GM18873 (cell line): ENCODE measurements at regions not wholly inside any gene's neighbourhood (a gene's known extent, or its start where the extent isn't known, plus 50 kb on each side); places are given as distances from the start of the nearest gene placed in this dataset.

Source experiments
- ATAC-seq: cut with Tn5 transposase; IDR thresholded peaks from one replicate; pipeline ENCODE4 v1.9.1; 2021; ENCODE audit warnings: mild to moderate bottlenecking, moderate library complexity, moderate number of reproducible peaks; ENCODE audit not compliant: unreplicated experiment, low FRiP score

- no peak for ATAC-seq
These were observed 634.7 kb downstream of the ARL4A start for GRCh38 chr7:13322126-13322525.

DNA sequence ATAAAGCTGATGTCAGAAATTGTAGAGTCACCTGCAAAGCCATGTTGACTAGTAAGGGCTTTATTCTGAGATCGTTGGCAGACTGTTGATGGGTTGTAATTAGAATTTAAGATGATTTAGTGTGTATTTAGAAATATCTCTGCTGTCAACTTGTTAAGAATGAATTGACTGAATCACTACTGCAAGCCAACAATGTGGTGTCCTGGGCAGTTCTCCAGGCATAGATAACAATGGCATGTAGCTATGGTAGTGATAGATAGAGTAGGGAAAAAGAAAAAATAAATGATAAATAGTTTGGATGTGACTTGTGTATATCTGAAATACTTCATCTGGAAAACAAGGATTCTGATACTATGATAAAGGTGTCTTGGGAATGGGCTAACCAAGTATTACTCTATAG is 640.2 kb downstream of the ARL4A start:
- no peak for ATAC-seq

DNA sequence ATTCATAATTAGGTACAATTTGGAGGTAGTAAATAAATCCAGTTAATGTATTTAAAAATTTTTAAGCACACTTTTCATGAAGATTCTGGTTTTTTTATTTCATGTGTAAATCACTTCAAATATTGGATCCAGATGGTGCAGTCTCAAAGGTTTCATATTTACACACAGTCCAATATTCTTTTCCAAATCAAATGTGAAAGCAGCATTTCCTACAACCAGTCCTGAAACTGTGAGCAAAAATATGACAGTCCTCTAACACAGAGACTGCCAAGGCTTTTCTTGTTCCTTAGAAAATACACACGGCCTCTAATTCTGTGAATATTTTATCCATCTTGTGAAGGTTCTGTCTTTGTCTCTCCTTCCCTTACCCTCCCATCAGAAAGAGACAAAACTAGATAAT is 645.9 kb downstream of the ARL4A start:
- no peak for ATAC-seq

- ATAC-seq: no peak
These were observed 648.8 kb downstream of the ARL4A start for GRCh38 chr7:13336227-13336626.

DNA sequence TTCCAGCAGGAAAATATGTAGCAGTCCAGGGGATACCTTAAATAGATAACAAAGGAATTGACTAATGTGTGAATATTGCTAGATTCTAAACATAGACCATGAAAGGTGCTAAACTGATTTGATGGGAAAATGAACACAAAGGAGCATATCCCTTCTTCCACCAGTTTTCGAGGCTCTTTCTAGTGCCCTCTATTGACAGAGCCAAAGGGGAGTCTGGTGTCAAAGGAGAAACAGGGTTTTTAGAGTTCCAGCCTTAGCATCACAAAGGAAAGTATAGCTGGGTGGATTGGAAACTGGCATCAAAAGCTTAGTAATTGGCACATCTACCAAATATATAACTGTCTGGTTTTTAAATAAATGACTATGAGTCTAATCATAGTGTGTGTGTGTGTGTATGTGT is 636.8 kb downstream of the ETV1 start:
- no peak for ATAC-seq

GRCh38 chr7:13359656-13360055 is 629.8 kb downstream of the ETV1 start:
- no peak for ATAC-seq

- ATAC-seq: no peak
These were observed 602.7 kb downstream of the ETV1 start for GRCh38 chr7:13386741-13387140.

GRCh38 chr7:13407911-13408310 is 581.6 kb downstream of the ETV1 start:
- no peak for ATAC-seq

- no peak for ATAC-seq
These were observed 578.3 kb downstream of the ETV1 start for GRCh38 chr7:13411151-13411550.

DNA sequence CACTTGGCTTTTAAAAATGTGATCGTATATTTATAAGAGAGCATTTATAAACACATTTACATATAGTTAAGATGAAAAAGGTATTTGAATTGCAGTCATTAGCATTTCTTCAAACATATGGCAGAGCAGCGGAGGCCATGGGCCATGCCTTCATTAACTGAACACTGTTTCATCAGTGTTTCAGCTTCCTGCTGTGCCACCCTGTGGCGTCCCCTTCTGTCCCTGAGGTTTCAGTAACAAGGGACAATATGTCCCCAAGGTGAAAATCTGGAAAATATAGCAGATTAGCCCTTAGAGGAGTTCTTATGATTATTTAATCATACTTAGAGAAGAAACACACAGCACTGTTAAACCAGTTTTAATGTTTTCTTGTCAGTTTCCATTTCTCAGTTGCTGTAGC is 577.8 kb downstream of the ETV1 start:
- ATAC-seq: no peak

DNA sequence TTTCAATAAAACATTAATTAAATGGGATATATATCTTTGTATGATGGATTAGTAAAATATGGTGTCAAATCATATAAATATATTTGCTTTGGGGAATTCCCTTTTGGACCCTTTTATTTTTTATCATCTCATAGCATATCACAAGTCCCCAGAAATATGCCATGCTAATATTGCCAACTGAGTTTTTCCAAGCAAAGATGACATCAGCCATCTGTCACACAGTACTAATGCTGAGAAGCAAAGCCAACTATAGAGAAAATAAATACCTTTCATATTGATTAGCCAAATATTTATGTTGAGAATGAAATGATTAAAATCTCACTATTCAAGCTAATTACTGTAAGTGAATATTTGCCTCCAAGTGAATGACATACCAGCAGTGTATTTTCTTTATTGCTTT is 575.3 kb downstream of the ETV1 start:
- no peak for ATAC-seq

DNA sequence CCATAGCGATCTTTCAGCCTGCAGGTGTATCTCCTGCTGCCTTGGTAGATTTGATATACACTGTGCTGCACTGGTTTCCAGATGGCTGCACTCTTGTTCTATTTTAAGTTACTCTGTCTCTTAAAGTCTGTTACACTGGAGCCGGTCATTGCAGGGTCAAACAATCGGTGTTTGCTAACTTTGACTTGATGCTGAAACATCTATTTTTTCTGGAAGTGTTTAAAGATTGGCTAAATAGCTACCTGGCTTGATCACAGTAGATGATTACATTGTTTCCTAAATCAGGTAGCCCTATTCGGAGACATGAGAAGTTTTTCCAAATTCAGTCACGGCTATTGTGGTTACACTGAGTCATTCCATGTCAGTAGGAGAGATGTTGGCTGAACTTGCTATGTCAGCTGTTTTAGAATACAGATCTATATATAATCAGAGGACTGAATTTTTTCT is 574.8 kb downstream of the ETV1 start:
- ATAC-seq: no peak

GRCh38 chr7:13416071-13416470 is 573.4 kb downstream of the ETV1 start:
- ATAC-seq: no peak

DNA sequence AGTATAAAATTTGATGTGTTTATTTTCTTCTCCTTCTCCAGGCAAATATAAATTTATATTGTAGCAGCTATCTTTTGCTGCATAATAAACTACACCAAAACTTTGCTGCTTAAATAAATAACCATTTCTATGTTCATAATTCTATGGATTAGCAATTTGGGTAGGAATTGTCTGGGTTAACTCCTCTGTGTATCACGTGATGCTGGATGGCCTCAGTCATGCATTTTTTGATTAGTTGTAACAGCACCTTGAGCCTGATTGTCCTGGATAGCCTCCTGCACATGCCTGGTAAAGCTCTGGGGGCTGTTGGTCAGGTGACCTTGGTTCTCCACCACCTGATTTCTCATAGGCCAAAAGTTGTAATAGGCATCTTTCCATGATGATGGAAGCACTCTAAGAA is 572.9 kb downstream of the ETV1 start:
- ATAC-seq: no peak

DNA sequence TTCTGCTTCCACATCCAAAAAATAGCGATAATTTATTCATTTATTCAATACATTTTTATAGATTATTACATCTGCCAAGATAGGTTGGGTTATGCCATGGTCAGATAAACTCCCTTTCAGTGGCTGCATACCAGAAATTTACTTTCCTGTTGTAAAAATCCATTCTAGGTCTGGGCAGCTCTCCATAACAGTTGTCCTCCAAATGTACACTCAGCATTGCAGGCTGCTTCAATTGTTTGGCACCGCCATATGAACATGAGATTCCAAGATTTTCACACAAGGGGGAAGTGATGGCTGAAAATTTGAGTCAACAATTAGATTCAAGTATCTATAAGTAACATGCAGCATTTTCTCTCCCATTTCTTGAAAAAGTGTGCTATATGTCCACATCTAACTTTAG is 568.7 kb downstream of the ETV1 start:
- ATAC-seq: no peak

- no peak for ATAC-seq
These were observed 567.7 kb downstream of the ETV1 start for GRCh38 chr7:13421776-13422175.

- no peak for ATAC-seq
These were observed 555.5 kb downstream of the ETV1 start for GRCh38 chr7:13433946-13434345.

- ATAC-seq: no peak
These were observed 547.2 kb downstream of the ETV1 start for GRCh38 chr7:13442226-13442625.

- ATAC-seq: no peak
These were observed 541.8 kb downstream of the ETV1 start for GRCh38 chr7:13447637-13448036.

DNA sequence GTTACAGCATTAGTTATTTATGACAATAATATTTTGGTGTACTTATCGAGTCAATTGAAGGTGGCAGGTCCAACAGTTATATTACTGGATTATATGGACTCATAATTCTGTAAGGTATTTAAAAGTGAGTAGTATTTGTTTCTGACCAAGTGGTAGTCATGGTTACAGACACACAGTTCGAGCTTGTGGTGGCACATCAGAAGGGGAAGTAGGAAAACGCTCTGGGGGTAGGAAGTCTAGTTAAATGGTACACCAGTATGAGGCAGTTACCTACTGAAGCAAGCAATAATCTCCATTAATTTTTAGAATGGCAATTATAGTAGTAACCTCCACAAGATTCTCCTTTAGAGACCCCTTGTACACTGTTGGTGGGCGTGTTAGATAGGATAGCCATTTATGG is 541.2 kb downstream of the ETV1 start:
- no peak for ATAC-seq

- no peak for ATAC-seq
These were observed 540.0 kb downstream of the ETV1 start for GRCh38 chr7:13449460-13449859.

GRCh38 chr7:13454916-13455592 is 534.4 kb downstream of the ETV1 start:
- no peak for ATAC-seq

- no peak for ATAC-seq
These were observed 531.7 kb downstream of the ETV1 start for GRCh38 chr7:13457790-13458189.
